ENCODE measurements at regions not wholly inside any gene's neighbourhood (a gene's known extent, or its start where the extent isn't known, plus 50 kb on each side); places are given as distances from the start of the nearest gene placed in this dataset.

DNA sequence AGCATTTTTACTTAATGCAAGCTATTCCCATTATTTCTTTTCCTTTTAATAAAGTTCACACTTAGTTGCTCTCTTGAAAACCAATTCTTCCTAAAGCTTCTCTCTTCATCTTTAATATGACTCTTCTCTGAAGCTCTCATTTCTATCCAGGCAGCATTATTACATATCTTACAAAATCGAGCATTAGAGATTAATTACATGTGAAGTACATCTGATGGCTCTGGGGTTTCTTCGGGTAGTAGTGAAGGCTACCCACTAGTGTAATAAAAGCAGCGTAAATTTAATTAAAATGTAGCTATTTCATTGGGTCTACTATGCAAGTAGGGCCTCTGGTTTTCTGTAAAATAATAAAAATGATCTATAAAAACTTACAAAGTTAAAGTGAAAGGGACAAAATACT, 513.6 kb upstream of the DPH6 start:
- Mint-ChIP-seq H3K36me3 (ENCODE audit: insufficient read depth in 1 of 3, low read depth in 3 of 3) (no peaks in the 10 kb centered on the region), H3K27ac (no peak overlapping the region), H3K4me3 (no peak overlapping the region), H3K27me3 (ENCODE audit: low read depth) (no peaks in the 10 kb centered on the region), H3K4me1 (peaks cover 8 to 11% of the 10 kb centered on the region in 2 experiments), H3K9me3 (no peaks in the 10 kb centered on the region)
- Histone ChIP-seq H3K79me2 (ENCODE audit: insufficient read depth, low read length) (no peaks in the 10 kb centered on the region), H4K91ac (ENCODE audit: insufficient read length, low read depth, low read length) (no peak overlapping the region), H3K23me2 (ENCODE audit: insufficient read length, low read depth, low read length, poor library complexity, severe bottlenecking) (no peaks in the 10 kb centered on the region), H4K5ac (ENCODE audit: insufficient read length, low read depth, low read length) (no peak overlapping the region), H2BK120ac (ENCODE audit: low read depth, low read length, poor library complexity, severe bottlenecking) (no peak overlapping the region), H3K23ac (ENCODE audit: insufficient read length, low read depth, low read length) (no peak overlapping the region), H2BK20ac (ENCODE audit: low read depth, low read length, poor library complexity, severe bottlenecking) (no peak overlapping the region), H3K79me1 (ENCODE audit: insufficient read depth, low read depth, low read length, poor library complexity, severe bottlenecking) (no peaks in the 10 kb centered on the region), H3K9me3 (ENCODE audit: control insufficient read depth, low read depth, low read length) (no peaks in the 10 kb centered on the region), H2BK5ac (ENCODE audit: insufficient read length, low read length) (no peak overlapping the region), H2AFZ (ENCODE audit: low read length) (no peak overlapping the region), H3K56ac (ENCODE audit: insufficient read length, low read depth, low read length) (no peak overlapping the region), H3K27ac (ENCODE audit: insufficient read length, low read depth, low read length) (no peak overlapping the region), H3K27me3 (ENCODE audit: insufficient read depth, low read length) (no peaks in the 10 kb centered on the region), H3K18ac (ENCODE audit: insufficient read length, low read depth, low read length) (no peak overlapping the region), H4K8ac (replicated peaks; ENCODE audit: insufficient read length, low read depth, low read length) (no peak overlapping the region), H3K9ac (ENCODE audit: extremely low read depth, insufficient read length, low read length) (no peak overlapping the region), H3K4me1 (ENCODE audit: insufficient read depth, low read length) (no peaks in the 10 kb centered on the region), H2BK15ac (ENCODE audit: low read depth, low read length) (no peak overlapping the region), H3K4me2 (ENCODE audit: insufficient read depth, insufficient read length, low read length) (no peak overlapping the region), H3K14ac (ENCODE audit: insufficient read depth, low read length) (no peak overlapping the region), H2AK5ac (ENCODE audit: insufficient read length, low read length) (no peak overlapping the region), H2BK12ac (ENCODE audit: insufficient read length, low read depth, low read length) (no peak overlapping the region), H4K20me1 (ENCODE audit: control insufficient read depth, insufficient read depth, insufficient read length) (no peaks in the 10 kb centered on the region), H3T11ph (ENCODE audit: low read length) (no peak overlapping the region), H3K4ac (ENCODE audit: low read depth, low read length) (no peak overlapping the region)
- TF ChIP-seq, protein P1, sequence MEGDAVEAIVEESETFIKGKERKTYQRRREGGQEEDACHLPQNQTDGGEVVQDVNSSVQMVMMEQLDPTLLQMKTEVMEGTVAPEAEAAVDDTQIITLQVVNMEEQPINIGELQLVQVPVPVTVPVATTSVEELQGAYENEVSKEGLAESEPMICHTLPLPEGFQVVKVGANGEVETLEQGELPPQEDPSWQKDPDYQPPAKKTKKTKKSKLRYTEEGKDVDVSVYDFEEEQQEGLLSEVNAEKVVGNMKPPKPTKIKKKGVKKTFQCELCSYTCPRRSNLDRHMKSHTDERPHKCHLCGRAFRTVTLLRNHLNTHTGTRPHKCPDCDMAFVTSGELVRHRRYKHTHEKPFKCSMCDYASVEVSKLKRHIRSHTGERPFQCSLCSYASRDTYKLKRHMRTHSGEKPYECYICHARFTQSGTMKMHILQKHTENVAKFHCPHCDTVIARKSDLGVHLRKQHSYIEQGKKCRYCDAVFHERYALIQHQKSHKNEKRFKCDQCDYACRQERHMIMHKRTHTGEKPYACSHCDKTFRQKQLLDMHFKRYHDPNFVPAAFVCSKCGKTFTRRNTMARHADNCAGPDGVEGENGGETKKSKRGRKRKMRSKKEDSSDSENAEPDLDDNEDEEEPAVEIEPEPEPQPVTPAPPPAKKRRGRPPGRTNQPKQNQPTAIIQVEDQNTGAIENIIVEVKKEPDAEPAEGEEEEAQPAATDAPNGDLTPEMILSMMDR (conservative IDR thresholded peaks at IDR 0.05), result no peak
- no CpG with 5 or more reads among the region's 3 CpGs for WGBS (ENCODE audit: extremely low coverage, insufficient read length, low lambda C conversion rate)
- no peak for DNase-seq

Measured in H9 (cell line).